HS-27A (cell line): ENCODE measurements at regions not wholly inside any gene's neighbourhood (a gene's known extent, or its start where the extent isn't known, plus 50 kb on each side); places are given as distances from the start of the nearest gene placed in this dataset.

ENCODE experiments used
- DNase-seq: peaks from one replicate; pipeline ENCODE4 v3.0.0-alpha.2; 2012; ENCODE audit warnings: low read depth, missing footprints

GRCh38 chr2:204274991-204275390 lies 270.3 kb upstream of the PARD3B start:
- DNase-seq, result no peak

- DNase-seq, result no peak
Observed at GRCh38 chr2:204277226-204277625, 268.0 kb upstream of the PARD3B start.

- DNase-seq, result no peak
Observed at GRCh38 chr2:204278454-204278853, 266.8 kb upstream of the PARD3B start.

- no peak for DNase-seq
Observed at GRCh38 chr2:204279819-204280218, 265.5 kb upstream of the PARD3B start.

GRCh38 chr2:204280262-204280668 lies 265.0 kb upstream of the PARD3B start:
- DNase-seq, result no peak

- DNase-seq, result no peak
Observed at GRCh38 chr2:204282081-204282480, 263.2 kb upstream of the PARD3B start.

- DNase-seq, result no peak
Observed at GRCh38 chr2:204282525-204282924, 262.8 kb upstream of the PARD3B start.

- DNase-seq, result no peak
Observed at GRCh38 chr2:204289066-204289465, 256.2 kb upstream of the PARD3B start.

- no peak for DNase-seq
Observed at GRCh38 chr2:204292439-204292838, 252.8 kb upstream of the PARD3B start.

GRCh38 chr2:204293884-204294747 lies 251.2 kb upstream of the PARD3B start:
- no peak for DNase-seq

- no peak for DNase-seq
Observed at GRCh38 chr2:204298404-204298803, 246.9 kb upstream of the PARD3B start.

GRCh38 chr2:204299766-204300165 lies 245.5 kb upstream of the PARD3B start:
- DNase-seq, result no peak

- no peak for DNase-seq
Observed at GRCh38 chr2:204306667-204307066, 238.6 kb upstream of the PARD3B start.

GRCh38 chr2:204312105-204312504 lies 233.2 kb upstream of the PARD3B start:
- DNase-seq, result no peak

- DNase-seq, result no peak
Observed at GRCh38 chr2:204313256-204313655, 232.0 kb upstream of the PARD3B start.

- no peak for DNase-seq
Observed at GRCh38 chr2:204315236-204315662, 230.0 kb upstream of the PARD3B start.

- no peak for DNase-seq
Observed at GRCh38 chr2:204317640-204318039, 227.6 kb upstream of the PARD3B start.

GRCh38 chr2:204321027-204321800 lies 224.1 kb upstream of the PARD3B start:
- no peak for DNase-seq

GRCh38 chr2:204321910-204322751 lies 223.1 kb upstream of the PARD3B start:
- DNase-seq, result no peak

GRCh38 chr2:204325468-204325867 lies 219.8 kb upstream of the PARD3B start:
- DNase-seq, result peak; percentile 38

- no peak for DNase-seq
Observed at GRCh38 chr2:204328373-204328772, 216.9 kb upstream of the PARD3B start.

GRCh38 chr2:204329016-204329415 lies 216.3 kb upstream of the PARD3B start:
- DNase-seq, result no peak
